SK-N-MC (cell line): ENCODE measurements at regions not wholly inside any gene's neighbourhood (a gene's known extent, or its start where the extent isn't known, plus 50 kb on each side); places are given as distances from the start of the nearest gene placed in this dataset.

Source experiments
- DNase-seq: peaks from one replicate; pipeline ENCODE4 v3.0.0-alpha.2; 2011; ENCODE audit warnings: low read depth, low spot score
- H3K27ac ChIP-seq: fragments of 200-600 bp; sonication (generic); 2 replicates; pipeline ENCODE4 v1.5.1; 2016; ENCODE audit warnings: mixed run types
- H3K36me3 ChIP-seq: fragments of 200-600 bp; sonication (generic); 2 replicates; pipeline ENCODE4 v1.6.1; 2017; ENCODE audit warnings: antibody characterized with exemption, low read length, mixed read lengths; ENCODE audit not compliant: insufficient read depth
- H3K4me3 ChIP-seq: fragments of 200-600 bp; sonication (generic); 2 replicates; pipeline ENCODE4 v1.5.1; 2016
- H3K9ac ChIP-seq: fragments of 200-600 bp; sonication (generic); 2 replicates; pipeline ENCODE4 v1.8.0; 2017; ENCODE audit warnings: mixed run types, mixed read lengths; ENCODE audit not compliant: insufficient read length
- H3K9me3 ChIP-seq: fragments of 200-600 bp; sonication (generic); 2 replicates; pipeline ENCODE4 v1.6.1; 2017; ENCODE audit warnings: low read depth, mild to moderate bottlenecking, antibody characterized with exemption, low read length, moderate library complexity, mixed read lengths
- EZH2 ChIP-seq: fragments of 200-600 bp; sonication (generic); IDR thresholded peaks from one replicate; pipeline ENCODE4 v1.6.1; 2017; ENCODE audit warnings: antibody characterized with exemption
- FOXP2 ChIP-seq: optimal IDR thresholded peaks from 2 replicates; pipeline ENCODE3; 2011; ENCODE audit warnings: mild to moderate bottlenecking, moderate library complexity; ENCODE audit not compliant: insufficient read depth; ENCODE audit errors: extremely low read length, control extremely low read depth
- POLR2AphosphoS5 ChIP-seq: IDR thresholded peaks from 2 replicates; pipeline ENCODE4 v1.6.1; 2012; ENCODE audit warnings: mild to moderate bottlenecking, low read depth, low read length, borderline replicate concordance

GRCh38 chr4:4666693-4667621 lies 125.1 kb upstream of the STX18 start:
- H3K4me3 ChIP-seq, result peak overlapping the region; percentile 10
- H3K9me3 ChIP-seq, result no peaks in the 10 kb centered on the region
- no peak for DNase-seq
- H3K9ac ChIP-seq, result no peak overlapping the region
- peak overlapping the region; percentile 77 for H3K27ac ChIP-seq
- TF ChIP-seq FOXP2 (no peak), POLR2AphosphoS5 (no peak), EZH2 (no peak)
- H3K36me3 ChIP-seq, result no peaks in the 10 kb centered on the region

GRCh38 chr4:4666187-4666586 lies 124.3 kb upstream of the STX18 start:
- Histone ChIP-seq H3K9me3 (no peaks in the 10 kb centered on the region), H3K4me3 (no peak overlapping the region), H3K36me3 (no peaks in the 10 kb centered on the region), H3K9ac (no peak overlapping the region), H3K27ac (peak overlapping the region; percentile 77; the same call in 1 of the 2 replicates)
- no peak for DNase-seq
- TF ChIP-seq POLR2AphosphoS5 (no peak), FOXP2 (no peak), EZH2 (no peak)

GRCh38 chr4:4664234-4664633 lies 122.4 kb upstream of the STX18 start:
- TF ChIP-seq EZH2 (no peak), POLR2AphosphoS5 (no peak), FOXP2 (no peak)
- Histone ChIP-seq H3K9ac (no peak overlapping the region), H3K36me3 (no peaks in the 10 kb centered on the region), H3K4me3 (no peak overlapping the region), H3K27ac (no peak overlapping the region), H3K9me3 (no peaks in the 10 kb centered on the region)
- DNase-seq, result no peak

- H3K9ac ChIP-seq, result no peak overlapping the region
- no peaks in the 10 kb centered on the region for H3K9me3 ChIP-seq
- no peak for TF ChIP-seq FOXP2
- TF ChIP-seq EZH2, result no peak
- TF ChIP-seq POLR2AphosphoS5, result no peak
- no peak overlapping the region for H3K4me3 ChIP-seq
- no peak overlapping the region for H3K27ac ChIP-seq
- DNase-seq, result no peak
- H3K36me3 ChIP-seq, result no peaks in the 10 kb centered on the region
Observed at GRCh38 chr4:4663028-4663427, 121.2 kb upstream of the STX18 start.

- H3K4me3 ChIP-seq, result no peak overlapping the region
- no peaks in the 10 kb centered on the region for H3K36me3 ChIP-seq
- H3K9ac ChIP-seq, result no peak overlapping the region
- no peak overlapping the region for H3K27ac ChIP-seq
- no peak for TF ChIP-seq EZH2
- no peak for TF ChIP-seq POLR2AphosphoS5
- TF ChIP-seq FOXP2, result no peak
- no peaks in the 10 kb centered on the region for H3K9me3 ChIP-seq
- no peak for DNase-seq
Observed at GRCh38 chr4:4662230-4662629, 120.4 kb upstream of the STX18 start.

GRCh38 chr4:4659871-4660651 lies 118.2 kb upstream of the STX18 start:
- no peak overlapping the region; the same call in 1 of the 2 replicates for H3K27ac ChIP-seq
- TF ChIP-seq FOXP2 (no peak), EZH2 (no peak), POLR2AphosphoS5 (no peak)
- DNase-seq, result no peak
- no peaks in the 10 kb centered on the region for H3K9me3 ChIP-seq
- H3K36me3 ChIP-seq, result no peaks in the 10 kb centered on the region
- H3K9ac ChIP-seq, result no peak overlapping the region
- no peak overlapping the region for H3K4me3 ChIP-seq

- Histone ChIP-seq H3K9ac (no peak overlapping the region), H3K36me3 (no peaks in the 10 kb centered on the region), H3K4me3 (no peak overlapping the region), H3K9me3 (no peaks in the 10 kb centered on the region), H3K27ac (no peak overlapping the region)
- no peak for DNase-seq
- no peak for TF ChIP-seq FOXP2
- TF ChIP-seq EZH2, result no peak
- TF ChIP-seq POLR2AphosphoS5, result no peak
Observed at GRCh38 chr4:4658052-4658451, 116.2 kb upstream of the STX18 start.

- H3K9me3 ChIP-seq, result no peaks in the 10 kb centered on the region
- H3K9ac ChIP-seq, result no peak overlapping the region
Observed at GRCh38 chr4:4656977-4657376, 115.1 kb upstream of the STX18 start.

More at GRCh38 chr4:4656977-4657376, 115.1 kb upstream of the STX18 start:
- no peak overlapping the region for H3K4me3 ChIP-seq
- TF ChIP-seq FOXP2, result no peak
- no peak for TF ChIP-seq POLR2AphosphoS5
- no peak for TF ChIP-seq EZH2
- no peaks in the 10 kb centered on the region for H3K36me3 ChIP-seq
- no peak overlapping the region for H3K27ac ChIP-seq
- DNase-seq, result no peak
